ENCODE measurements at regions not wholly inside any gene's neighbourhood (a gene's known extent, or its start where the extent isn't known, plus 50 kb on each side); places are given as distances from the start of the nearest gene placed in this dataset.
"Not testable (repeated sequence)": the region's sequence is repeated elsewhere in the genome, so short reads cannot be mapped to it uniquely, and the experiment has no call there.

- DNase-seq: no peak
Measured at GRCh38 chr11:69887330-69887729, 68.1 kb upstream of the FGF3 start.

GRCh38 chr11:69887841-69888427 lies 68.7 kb upstream of the FGF3 start:
- no peak for DNase-seq

GRCh38 chr11:69888483-69889181 lies 69.4 kb upstream of the FGF3 start:
- DNase-seq: peak; percentile 64

GRCh38 chr11:69889400-69890318 lies 70.4 kb upstream of the FGF3 start:
- DNase-seq: no peak

- no peak for DNase-seq
Measured at GRCh38 chr11:69890476-69890875, 71.3 kb upstream of the FGF3 start.

GRCh38 chr11:69891421-69892236 lies 72.4 kb upstream of the FGF3 start:
- no peak for DNase-seq

- DNase-seq: no peak
Measured at GRCh38 chr11:69892237-69892985, 73.2 kb upstream of the FGF3 start.

GRCh38 chr11:69892986-69893555 lies 73.9 kb upstream of the FGF3 start:
- no peak for DNase-seq

GRCh38 chr11:69893631-69894030 lies 74.4 kb upstream of the FGF3 start:
- DNase-seq: no peak

GRCh38 chr11:69894181-69894611 lies 75.0 kb upstream of the FGF3 start:
- DNase-seq: no peak

GRCh38 chr11:69894648-69895047 lies 75.4 kb upstream of the FGF3 start:
- no peak for DNase-seq

GRCh38 chr11:69896250-69896649 lies 77.0 kb upstream of the FGF3 start:
- DNase-seq: no peak

- DNase-seq: no peak
Measured at GRCh38 chr11:69898123-69898522, 78.9 kb upstream of the FGF3 start.

GRCh38 chr11:69899957-69900821 lies 81.0 kb upstream of the FGF3 start:
- DNase-seq: no peak

GRCh38 chr11:69900822-69901302 lies 81.6 kb upstream of the FGF3 start:
- DNase-seq: not testable (repeated sequence)

GRCh38 chr11:69902337-69902736 lies 83.1 kb upstream of the FGF3 start:
- no peak for DNase-seq

- DNase-seq: no peak
Measured at GRCh38 chr11:69903211-69903610, 84.0 kb upstream of the FGF3 start.

GRCh38 chr11:69904161-69904973 lies 85.2 kb upstream of the FGF3 start:
- no peak for DNase-seq

GRCh38 chr11:69904974-69905535 lies 85.8 kb upstream of the FGF3 start:
- DNase-seq: no peak
